Skeletal muscle tissue (tissue), 3 donors: ENCODE measurements at regions not wholly inside any gene's neighbourhood (a gene's known extent, or its start where the extent isn't known, plus 50 kb on each side); places are given as distances from the start of the nearest gene placed in this dataset.

Experiments
- H3K27ac ChIP-seq: one replicate; pipeline ENCODE4 v1.7.0; 2013; ENCODE audit warnings: mild to moderate bottlenecking, low read depth, low read length, inconsistent platforms
- H3K27me3 ChIP-seq, 3 donors: one replicate each; pipeline ENCODE4 v1.7.0; 2013; ENCODE audit warnings: low read length in 3 of 3; ENCODE audit not compliant: control insufficient read depth in 3 of 3, insufficient read depth in 3 of 3
- H3K36me3 ChIP-seq, 3 donors: one replicate each; pipeline ENCODE4 v1.7.0; 2013; ENCODE audit warnings: low read length in 3 of 3; ENCODE audit not compliant: control insufficient read depth in 3 of 3, insufficient read depth in 3 of 3
- H3K4me1 ChIP-seq, 3 donors: one replicate each; pipeline ENCODE4 v1.7.0; 2013; ENCODE audit warnings: low read length in 3 of 3, mild to moderate bottlenecking in 3 of 3; ENCODE audit not compliant: control insufficient read depth in 3 of 3, insufficient read depth in 3 of 3
- H3K4me3 ChIP-seq, 3 donors: one replicate each; pipeline ENCODE4 v1.7.0; 2013; ENCODE audit warnings: low read length in 3 of 3
- H3K9ac ChIP-seq, 3 donors: one replicate each; pipeline ENCODE4 v1.7.0; 2013; ENCODE audit warnings: low read length in 3 of 3, mild to moderate bottlenecking in 3 of 3, moderate library complexity in 2 of 3, low read depth in 1 of 3
- H3K9me3 ChIP-seq, 3 donors: one replicate each; pipeline ENCODE4 v1.7.0; 2013; ENCODE audit warnings: low read length in 3 of 3; ENCODE audit not compliant: control insufficient read depth in 3 of 3
- donor health status: Osteomylitis.

DNA sequence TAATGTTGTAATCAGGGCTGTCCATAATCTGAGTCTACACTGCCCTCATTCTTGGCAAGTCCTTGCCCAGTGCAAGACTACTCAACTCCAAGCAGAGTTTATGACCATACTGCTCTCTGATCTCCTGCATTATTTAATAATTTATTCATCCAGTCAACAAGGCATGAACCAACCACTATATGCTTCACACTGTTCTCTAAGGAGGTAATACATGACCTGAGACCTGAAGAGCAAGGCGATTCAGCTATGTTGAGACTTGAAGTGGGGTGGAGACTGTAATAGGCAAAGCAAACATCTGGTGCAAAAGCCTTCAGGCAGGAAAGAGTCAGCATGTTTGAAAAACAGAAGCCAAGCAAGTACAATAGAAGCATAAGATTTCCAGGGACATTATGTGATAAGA lies 1362.8 kb downstream of the ROBO2 start:
- H3K27me3 ChIP-seq = no peaks in the 10 kb centered on the region
- no peak overlapping the region for H3K27ac ChIP-seq
- no peak overlapping the region for H3K9ac ChIP-seq
- H3K36me3 ChIP-seq = no peaks in the 10 kb centered on the region
- no peaks in the 10 kb centered on the region for H3K9me3 ChIP-seq
- no peak overlapping the region for H3K4me3 ChIP-seq
- H3K4me1 ChIP-seq = no peaks in the 10 kb centered on the region

- H3K4me3 ChIP-seq = no peak overlapping the region
- no peaks in the 10 kb centered on the region for H3K36me3 ChIP-seq
- no peak overlapping the region for H3K27ac ChIP-seq
- H3K4me1 ChIP-seq = no peaks in the 10 kb centered on the region
- H3K9me3 ChIP-seq = no peaks in the 10 kb centered on the region
- H3K9ac ChIP-seq = no peak overlapping the region
- no peaks in the 10 kb centered on the region for H3K27me3 ChIP-seq
These were observed 1362.1 kb downstream of the ROBO1 start for GRCh38 chr3:78405745-78406144.

DNA sequence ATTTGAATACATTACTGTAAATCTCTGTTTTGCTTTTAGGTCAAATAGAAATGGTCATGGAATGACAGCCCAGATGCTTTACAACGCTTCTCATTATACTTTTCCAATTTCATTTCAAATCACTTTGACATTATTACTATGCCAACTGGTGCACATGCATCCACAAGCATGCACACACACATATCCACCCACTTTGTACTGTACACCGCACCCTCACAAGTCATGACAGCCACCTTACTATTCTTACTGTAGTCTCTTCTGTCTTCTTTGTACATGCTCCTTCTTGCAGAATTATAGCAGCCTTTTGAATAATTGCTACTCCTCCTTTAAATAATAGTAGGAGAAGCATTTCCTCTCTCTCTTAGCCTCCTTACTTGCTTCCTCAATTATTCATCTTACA lies 1361.4 kb downstream of the ROBO1 start:
- Histone ChIP-seq H3K27me3 (no peaks in the 10 kb centered on the region), H3K9me3 (no peaks in the 10 kb centered on the region), H3K4me3 (no peak overlapping the region), H3K36me3 (no peaks in the 10 kb centered on the region), H3K9ac (no peak overlapping the region), H3K27ac (no peak overlapping the region), H3K4me1 (no peaks in the 10 kb centered on the region)

GRCh38 chr3:78410077-78410476 lies 1357.7 kb downstream of the ROBO1 start:
- Histone ChIP-seq H3K27ac (no peak overlapping the region), H3K4me3 (no peak overlapping the region), H3K27me3 (no peaks in the 10 kb centered on the region), H3K36me3 (no peaks in the 10 kb centered on the region), H3K9me3 (no peaks in the 10 kb centered on the region), H3K4me1 (no peaks in the 10 kb centered on the region), H3K9ac (no peak overlapping the region)

DNA sequence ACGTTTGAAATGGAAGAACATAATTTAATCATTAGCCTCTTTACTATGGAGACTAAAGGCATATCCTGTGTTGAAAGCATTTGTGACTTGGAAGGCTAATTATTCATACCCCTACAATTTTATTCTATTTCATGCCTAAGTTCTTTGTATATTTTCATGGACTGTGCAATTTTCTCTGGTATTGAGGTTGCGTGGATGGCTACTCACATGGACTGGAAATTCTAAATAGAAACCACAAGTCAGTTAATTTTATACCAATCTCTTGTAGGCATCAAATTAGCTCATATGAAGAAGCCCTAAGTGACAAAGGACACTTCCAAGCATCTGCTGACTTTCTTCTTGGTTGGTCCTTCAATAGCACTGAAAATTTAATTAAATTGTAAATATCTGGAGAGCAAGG lies 1353.5 kb downstream of the ROBO1 start:
- Histone ChIP-seq H3K4me1 (no peaks in the 10 kb centered on the region), H3K4me3 (no peak overlapping the region), H3K27ac (no peak overlapping the region), H3K9me3 (no peaks in the 10 kb centered on the region), H3K36me3 (no peaks in the 10 kb centered on the region), H3K27me3 (no peaks in the 10 kb centered on the region), H3K9ac (no peak overlapping the region)

- no peaks in the 10 kb centered on the region for H3K4me1 ChIP-seq
- H3K9ac ChIP-seq = no peak overlapping the region
- no peak overlapping the region for H3K27ac ChIP-seq
- no peaks in the 10 kb centered on the region for H3K9me3 ChIP-seq
- no peaks in the 10 kb centered on the region for H3K27me3 ChIP-seq
- H3K4me3 ChIP-seq = no peak overlapping the region
- no peaks in the 10 kb centered on the region for H3K36me3 ChIP-seq
These were observed 1347.2 kb downstream of the ROBO1 start for GRCh38 chr3:78420611-78421010.

GRCh38 chr3:78421247-78421966 lies 1346.4 kb downstream of the ROBO1 start:
- Histone ChIP-seq H3K36me3 (no peaks in the 10 kb centered on the region), H3K4me1 (no peaks in the 10 kb centered on the region), H3K27ac (no peak overlapping the region), H3K9me3 (no peaks in the 10 kb centered on the region), H3K9ac (no peak overlapping the region), H3K27me3 (no peaks in the 10 kb centered on the region), H3K4me3 (no peak overlapping the region)

DNA sequence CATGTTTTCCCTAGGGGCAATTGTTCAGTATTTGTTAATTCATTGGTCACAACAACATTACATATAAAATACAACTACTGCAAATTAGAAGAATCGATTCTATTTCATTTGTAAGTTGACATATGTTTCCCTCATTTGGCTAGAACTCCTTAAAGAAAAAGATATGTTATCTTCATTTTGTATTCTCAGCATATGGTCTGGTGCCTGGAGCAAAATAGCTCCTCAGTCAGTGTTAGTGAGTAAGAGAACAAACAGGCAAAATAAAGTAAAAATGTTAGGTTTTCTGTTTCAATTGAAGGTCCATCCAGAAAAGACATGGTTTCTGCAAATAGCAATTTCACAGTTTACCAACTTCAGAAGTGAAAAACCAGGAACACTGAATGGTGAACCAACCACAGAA lies 1343.1 kb downstream of the ROBO1 start:
- Histone ChIP-seq H3K9me3 (no peaks in the 10 kb centered on the region), H3K27me3 (no peaks in the 10 kb centered on the region), H3K4me3 (no peak overlapping the region), H3K9ac (no peak overlapping the region), H3K4me1 (no peaks in the 10 kb centered on the region), H3K36me3 (no peaks in the 10 kb centered on the region), H3K27ac (no peak overlapping the region)

DNA sequence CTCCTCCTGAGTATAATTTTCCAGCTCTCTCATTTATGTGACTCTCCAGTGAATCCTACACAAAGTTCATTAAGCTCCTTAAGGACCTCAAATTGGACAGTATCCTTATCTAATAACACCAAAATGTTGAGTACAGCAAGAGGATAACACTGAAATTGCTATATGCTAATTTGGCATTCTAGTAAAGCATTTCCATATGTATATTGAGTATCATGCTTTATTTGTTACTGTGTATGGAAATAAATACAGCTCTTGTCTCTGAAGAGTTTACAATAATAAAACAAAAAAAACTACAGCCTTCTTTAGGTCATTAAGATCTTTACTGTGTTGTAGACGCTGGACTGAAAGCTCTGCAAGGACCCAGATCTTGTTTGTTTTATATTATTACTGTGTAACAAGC lies 1341.3 kb downstream of the ROBO1 start:
- H3K27me3 ChIP-seq = no peaks in the 10 kb centered on the region
- H3K4me3 ChIP-seq = no peak overlapping the region
- no peak overlapping the region for H3K27ac ChIP-seq
- no peaks in the 10 kb centered on the region for H3K36me3 ChIP-seq
- H3K4me1 ChIP-seq = no peaks in the 10 kb centered on the region
- H3K9me3 ChIP-seq = peaks cover 0 to 3% (median 0%) of the 10 kb centered on the region in 3 donors
- no peak overlapping the region for H3K9ac ChIP-seq

- no peaks in the 10 kb centered on the region for H3K27me3 ChIP-seq
- no peak overlapping the region for H3K9ac ChIP-seq
- no peak overlapping the region for H3K27ac ChIP-seq
- peaks cover 0 to 3% (median 0%) of the 10 kb centered on the region in 3 donors for H3K9me3 ChIP-seq
- no peaks in the 10 kb centered on the region for H3K4me1 ChIP-seq
- no peak overlapping the region for H3K4me3 ChIP-seq
- no peaks in the 10 kb centered on the region for H3K36me3 ChIP-seq
These were observed 1340.5 kb downstream of the ROBO1 start for GRCh38 chr3:78427303-78427702.
